ENCODE measurements at regions not wholly inside any gene's neighbourhood (a gene's known extent, or its start where the extent isn't known, plus 50 kb on each side); places are given as distances from the start of the nearest gene placed in this dataset.
A peak's percentile ranks its signal among the peaks of the same experiment; 100 is the strongest.
"Not testable (repeated sequence)": the region's sequence is repeated elsewhere in the genome, so short reads cannot be mapped to it uniquely, and the experiment has no call there.

GRCh38 chr17:20843261-20843660 is 199.6 kb downstream of the USP22 start:
- not testable (repeated sequence) for DNase-seq (ENCODE audit: low read depth)

GRCh38 chr17:20843799-20844553 is 198.8 kb downstream of the USP22 start:
- peak; percentile 5 for DNase-seq (ENCODE audit: low read depth)

GRCh38 chr17:20848869-20849443 is 193.9 kb downstream of the USP22 start:
- not testable (repeated sequence) for DNase-seq (ENCODE audit: low read depth)

GRCh38 chr17:20851591-20852238 is 191.1 kb downstream of the USP22 start:
- DNase-seq (ENCODE audit: low read depth) = not testable (repeated sequence)

- DNase-seq (ENCODE audit: low read depth) = no peak
These were observed 190.4 kb downstream of the USP22 start for GRCh38 chr17:20852239-20852989.

GRCh38 chr17:20852990-20853370 is 189.8 kb downstream of the USP22 start:
- no peak for DNase-seq (ENCODE audit: low read depth)

GRCh38 chr17:20855910-20856470 is 186.8 kb downstream of the USP22 start:
- not testable (repeated sequence) for DNase-seq (ENCODE audit: low read depth)

- DNase-seq (ENCODE audit: low read depth) = not testable (repeated sequence)
These were observed 176.2 kb downstream of the USP22 start for GRCh38 chr17:20866444-20867209.

- not testable (repeated sequence) for DNase-seq (ENCODE audit: low read depth)
These were observed 175.3 kb downstream of the USP22 start for GRCh38 chr17:20867436-20867937.

GRCh38 chr17:20867938-20868661 is 174.7 kb downstream of the USP22 start:
- DNase-seq (ENCODE audit: low read depth) = not testable (repeated sequence)

GRCh38 chr17:20868662-20869007 is 174.2 kb downstream of the USP22 start:
- not testable (repeated sequence) for DNase-seq (ENCODE audit: low read depth)

- not testable (repeated sequence) for DNase-seq (ENCODE audit: low read depth)
These were observed 169.6 kb downstream of the USP22 start for GRCh38 chr17:20873173-20873572.

- not testable (repeated sequence) for DNase-seq (ENCODE audit: low read depth)
These were observed 169.0 kb downstream of the USP22 start for GRCh38 chr17:20873688-20874328.

GRCh38 chr17:20877384-20877783 is 165.4 kb downstream of the USP22 start:
- DNase-seq (ENCODE audit: low read depth) = not testable (repeated sequence)

- no peak for DNase-seq (ENCODE audit: low read depth)
These were observed 152.5 kb downstream of the USP22 start for GRCh38 chr17:20890338-20890737.

GRCh38 chr17:20895426-20895825 is 147.4 kb downstream of the USP22 start:
- DNase-seq (ENCODE audit: low read depth) = not testable (repeated sequence)

GRCh38 chr17:20896153-20896649 is 146.6 kb downstream of the USP22 start:
- peak; percentile 12 for DNase-seq (ENCODE audit: low read depth)

- DNase-seq (ENCODE audit: low read depth) = not testable (repeated sequence)
These were observed 144.1 kb downstream of the USP22 start for GRCh38 chr17:20898726-20899125.

GRCh38 chr17:20902496-20902895 is 140.3 kb downstream of the USP22 start:
- not testable (repeated sequence) for DNase-seq (ENCODE audit: low read depth)

- DNase-seq (ENCODE audit: low read depth) = not testable (repeated sequence)
These were observed 139.3 kb downstream of the USP22 start for GRCh38 chr17:20903549-20903948.

Data from T-helper 22 cell (primary cell).